HEK293T (cell line): ENCODE measurements at regions not wholly inside any gene's neighbourhood (a gene's known extent, or its start where the extent isn't known, plus 50 kb on each side); places are given as distances from the start of the nearest gene placed in this dataset.

Experiments used
- ARNT ChIP-seq: fragments of 450-650 bp; IDR thresholded peaks from 2 replicates; pipeline ENCODE4 v1.6.1; 2017; ENCODE audit warnings: mild to moderate bottlenecking
- BHLHE40 ChIP-seq: fragments of 450-650 bp; IDR thresholded peaks from 2 replicates; pipeline ENCODE4 v1.6.1; 2016; ENCODE audit warnings: mild to moderate bottlenecking, moderate library complexity, borderline replicate concordance
- CTBP1 ChIP-seq: fragments of 450-650 bp; IDR thresholded peaks from 2 replicates; pipeline ENCODE4 v1.6.1; 2016; ENCODE audit warnings: borderline replicate concordance
- ELF4 ChIP-seq: fragments of 450-650 bp; IDR thresholded peaks from 2 replicates; pipeline ENCODE4 v1.6.1; 2017; ENCODE audit warnings: antibody characterized with exemption
- FOXA1 ChIP-seq: fragments of 450-650 bp; IDR thresholded peaks from 2 replicates; pipeline ENCODE4 v1.6.1; 2016; ENCODE audit warnings: mild to moderate bottlenecking
- FOXK2 ChIP-seq: fragments of 450-650 bp; IDR thresholded peaks from 2 replicates; pipeline ENCODE4 v1.6.1; 2016; ENCODE audit warnings: mild to moderate bottlenecking
- FOXM1 ChIP-seq: fragments of 450-650 bp; IDR thresholded peaks from 2 replicates; pipeline ENCODE4 v1.6.1; 2017; ENCODE audit warnings: mild to moderate bottlenecking, borderline replicate concordance
- LEF1 ChIP-seq: fragments of 450-650 bp; IDR thresholded peaks from 2 replicates; pipeline ENCODE4 v1.6.1; 2017; ENCODE audit warnings: mild to moderate bottlenecking, borderline replicate concordance
- PKNOX1 ChIP-seq: fragments of 450-650 bp; IDR thresholded peaks from 2 replicates; pipeline ENCODE4 v1.6.1; 2016
- SP1 ChIP-seq: fragments of 450-650 bp; IDR thresholded peaks from 2 replicates; pipeline ENCODE4 v1.6.1; 2017
- SUZ12 ChIP-seq: fragments of 450-650 bp; IDR thresholded peaks from 2 replicates; pipeline ENCODE4 v1.6.1; 2016; ENCODE audit warnings: mild to moderate bottlenecking
- TARDBP ChIP-seq: fragments of 450-650 bp; IDR thresholded peaks from 2 replicates; pipeline ENCODE4 v1.6.1; 2016
- ZNF384 ChIP-seq: fragments of 450-650 bp; IDR thresholded peaks from 2 replicates; pipeline ENCODE4 v1.6.1; 2016

- TF ChIP-seq TARDBP, result no peak
- TF ChIP-seq LEF1, result no peak
- TF ChIP-seq FOXA1, result no peak
- no peak for TF ChIP-seq SP1
- no peak for TF ChIP-seq SUZ12
- TF ChIP-seq PKNOX1, result no peak
- no peak for TF ChIP-seq FOXM1
- no peak for TF ChIP-seq ARNT
- no peak for TF ChIP-seq CTBP1
- TF ChIP-seq BHLHE40, result no peak
- TF ChIP-seq ZNF384, result no peak
- no peak for TF ChIP-seq FOXK2
- TF ChIP-seq ELF4, result no peak
Measured at GRCh38 chr1:14015917-14016316, 315.9 kb downstream of the PRDM2 start.
